SK-N-MC (cell line): ENCODE measurements at regions not wholly inside any gene's neighbourhood (a gene's known extent, or its start where the extent isn't known, plus 50 kb on each side); places are given as distances from the start of the nearest gene placed in this dataset.

ENCODE experiments used
- DNase-seq: peaks from one replicate; pipeline ENCODE4 v3.0.0-alpha.2; 2011; ENCODE audit warnings: low read depth, low spot score
- H3K27ac ChIP-seq: fragments of 200-600 bp; sonication (generic); 2 replicates; pipeline ENCODE4 v1.5.1; 2016; ENCODE audit warnings: mixed run types
- H3K36me3 ChIP-seq: fragments of 200-600 bp; sonication (generic); 2 replicates; pipeline ENCODE4 v1.6.1; 2017; ENCODE audit warnings: antibody characterized with exemption, low read length, mixed read lengths; ENCODE audit not compliant: insufficient read depth
- H3K4me3 ChIP-seq: fragments of 200-600 bp; sonication (generic); 2 replicates; pipeline ENCODE4 v1.5.1; 2016
- H3K9ac ChIP-seq: fragments of 200-600 bp; sonication (generic); 2 replicates; pipeline ENCODE4 v1.8.0; 2017; ENCODE audit warnings: mixed run types, mixed read lengths; ENCODE audit not compliant: insufficient read length
- H3K9me3 ChIP-seq: fragments of 200-600 bp; sonication (generic); 2 replicates; pipeline ENCODE4 v1.6.1; 2017; ENCODE audit warnings: low read depth, mild to moderate bottlenecking, antibody characterized with exemption, low read length, moderate library complexity, mixed read lengths
- EZH2 ChIP-seq: fragments of 200-600 bp; sonication (generic); IDR thresholded peaks from one replicate; pipeline ENCODE4 v1.6.1; 2017; ENCODE audit warnings: antibody characterized with exemption
- FOXP2 ChIP-seq: optimal IDR thresholded peaks from 2 replicates; pipeline ENCODE3; 2011; ENCODE audit warnings: mild to moderate bottlenecking, moderate library complexity; ENCODE audit not compliant: insufficient read depth; ENCODE audit errors: extremely low read length, control extremely low read depth
- POLR2AphosphoS5 ChIP-seq: IDR thresholded peaks from 2 replicates; pipeline ENCODE4 v1.6.1; 2012; ENCODE audit warnings: mild to moderate bottlenecking, low read depth, low read length, borderline replicate concordance

GRCh38 chr12:126782083-126782482 lies 1484.9 kb upstream of the TMEM132C start:
- Histone ChIP-seq H3K4me3 (no peak overlapping the region), H3K9ac (no peak overlapping the region), H3K36me3 (no peaks in the 10 kb centered on the region), H3K27ac (no peak overlapping the region), H3K9me3 (no peaks in the 10 kb centered on the region)
- no peak for DNase-seq
- TF ChIP-seq EZH2, result no peak
- no peak for TF ChIP-seq POLR2AphosphoS5
- TF ChIP-seq FOXP2, result no peak

DNA sequence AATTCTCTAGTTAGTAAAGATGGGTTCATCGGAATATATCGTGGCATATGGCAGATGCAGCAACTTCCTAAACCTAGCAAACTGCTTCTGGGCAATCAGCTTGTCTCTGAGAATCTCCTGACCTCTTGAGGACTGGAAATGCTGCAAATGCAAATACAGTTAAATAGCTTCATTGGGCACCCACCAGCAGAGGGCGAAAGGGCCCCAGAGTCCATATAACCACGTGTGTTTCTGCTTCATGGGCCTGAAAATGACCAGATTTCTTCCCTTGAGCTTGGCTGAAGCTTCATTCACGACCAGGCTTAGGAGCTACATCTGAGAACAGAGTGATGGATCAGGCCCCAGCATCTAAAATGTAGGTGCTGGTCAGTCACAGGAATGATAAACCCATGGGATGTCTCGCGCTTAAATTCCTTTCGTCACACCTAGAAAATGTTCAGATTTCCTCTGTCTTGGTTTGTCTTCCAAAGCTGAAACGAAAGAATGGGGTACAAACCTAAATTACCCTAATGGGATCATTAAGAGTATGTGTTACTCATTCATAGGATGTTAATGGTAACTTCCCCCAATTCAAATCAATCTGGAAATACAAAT lies 1482.5 kb upstream of the TMEM132C start:
- DNase-seq, result no peak

GRCh38 chr12:126789963-126790362 lies 1477.0 kb upstream of the TMEM132C start:
- Histone ChIP-seq H3K9me3 (no peaks in the 10 kb centered on the region), H3K9ac (no peak overlapping the region), H3K36me3 (no peaks in the 10 kb centered on the region), H3K4me3 (no peak overlapping the region), H3K27ac (no peak overlapping the region)
- TF ChIP-seq FOXP2 (no peak), EZH2 (no peak), POLR2AphosphoS5 (no peak)
- DNase-seq, result no peak

More for the DNA sequence above, 1482.5 kb upstream of the TMEM132C start:
- no peaks in the 10 kb centered on the region for H3K36me3 ChIP-seq
- no peak overlapping the region for H3K27ac ChIP-seq
- no peaks in the 10 kb centered on the region for H3K9me3 ChIP-seq
- TF ChIP-seq FOXP2 (no peak), POLR2AphosphoS5 (no peak), EZH2 (no peak)
- no peak overlapping the region for H3K4me3 ChIP-seq
- no peak overlapping the region for H3K9ac ChIP-seq

- TF ChIP-seq FOXP2, result no peak
- TF ChIP-seq POLR2AphosphoS5, result no peak
- TF ChIP-seq EZH2, result no peak
- H3K9ac ChIP-seq, result no peak overlapping the region
- H3K36me3 ChIP-seq, result no peaks in the 10 kb centered on the region
- H3K4me3 ChIP-seq, result no peak overlapping the region
- H3K27ac ChIP-seq, result no peak overlapping the region
- DNase-seq, result no peak
- no peaks in the 10 kb centered on the region for H3K9me3 ChIP-seq
Observed at GRCh38 chr12:126791122-126791521, 1475.8 kb upstream of the TMEM132C start.

- no peak for TF ChIP-seq EZH2
- no peak for TF ChIP-seq FOXP2
- no peak for TF ChIP-seq POLR2AphosphoS5
Observed at GRCh38 chr12:126792411-126792810, 1474.6 kb upstream of the TMEM132C start.

GRCh38 chr12:126797525-126797924 lies 1469.4 kb upstream of the TMEM132C start:
- TF ChIP-seq EZH2 (no peak), POLR2AphosphoS5 (no peak), FOXP2 (no peak)
- Histone ChIP-seq H3K36me3 (no peaks in the 10 kb centered on the region), H3K4me3 (no peak overlapping the region), H3K9ac (no peak overlapping the region), H3K27ac (no peak overlapping the region), H3K9me3 (no peaks in the 10 kb centered on the region)
- DNase-seq, result no peak

More at GRCh38 chr12:126792411-126792810, 1474.6 kb upstream of the TMEM132C start:
- no peak overlapping the region for H3K4me3 ChIP-seq
- no peaks in the 10 kb centered on the region for H3K36me3 ChIP-seq
- no peaks in the 10 kb centered on the region for H3K9me3 ChIP-seq
- no peak for DNase-seq
- no peak overlapping the region for H3K9ac ChIP-seq
- no peak overlapping the region for H3K27ac ChIP-seq

DNA sequence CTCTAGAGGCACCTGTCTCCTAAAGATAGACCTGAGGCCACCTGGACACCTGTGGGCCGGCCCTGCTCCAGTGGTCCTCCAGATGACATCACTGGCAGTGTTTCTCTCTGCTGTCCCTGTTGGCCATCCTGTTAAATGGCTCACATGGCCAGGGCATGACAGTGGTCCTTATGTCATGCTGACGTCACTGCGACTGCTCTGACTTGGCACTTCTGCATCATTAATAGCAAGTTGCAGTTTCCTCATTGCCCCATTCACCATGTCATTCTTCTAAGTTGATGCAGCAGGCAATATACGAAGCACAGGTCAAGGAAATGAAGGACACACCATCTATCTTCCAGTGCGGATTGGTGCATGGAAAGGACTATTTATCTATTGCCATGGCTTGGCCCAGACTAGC lies 1468.5 kb upstream of the TMEM132C start:
- DNase-seq, result no peak
- Histone ChIP-seq H3K9ac (no peak overlapping the region), H3K4me3 (no peak overlapping the region), H3K27ac (no peak overlapping the region), H3K36me3 (no peaks in the 10 kb centered on the region), H3K9me3 (no peaks in the 10 kb centered on the region)
- TF ChIP-seq FOXP2 (no peak), POLR2AphosphoS5 (no peak), EZH2 (no peak)

DNA sequence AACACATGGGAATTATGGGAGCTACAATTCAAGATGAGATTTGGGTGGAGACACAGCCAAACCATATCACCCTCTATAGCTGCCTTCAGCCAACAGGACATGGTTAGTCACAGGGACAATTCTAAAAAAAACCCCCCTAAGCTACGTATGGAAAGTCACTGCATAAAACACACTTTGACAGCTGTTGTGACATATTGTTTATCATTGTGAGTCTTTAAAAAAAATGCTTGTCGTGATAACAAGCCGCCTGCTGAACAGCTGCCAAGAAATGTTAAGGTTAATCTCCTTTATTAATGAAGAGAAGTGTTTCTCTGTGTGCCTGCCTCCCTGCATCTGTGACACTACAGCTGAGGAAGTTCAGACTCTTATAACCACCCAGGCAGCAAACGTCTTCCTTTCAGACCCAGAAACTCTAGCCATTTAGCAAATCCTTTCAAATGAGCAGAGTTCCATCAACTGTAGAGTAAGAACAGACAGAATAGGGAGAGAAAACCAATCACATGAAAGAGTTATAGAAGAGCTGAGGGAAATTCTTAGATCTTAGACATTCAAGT lies 1459.6 kb upstream of the TMEM132C start:
- Histone ChIP-seq H3K4me3 (no peak overlapping the region), H3K9me3 (no peaks in the 10 kb centered on the region), H3K36me3 (no peaks in the 10 kb centered on the region), H3K27ac (no peak overlapping the region), H3K9ac (no peak overlapping the region)
- TF ChIP-seq FOXP2, result no peak
- no peak for TF ChIP-seq POLR2AphosphoS5
- no peak for TF ChIP-seq EZH2
- DNase-seq, result no peak

GRCh38 chr12:126811391-126811790 lies 1455.6 kb upstream of the TMEM132C start:
- H3K36me3 ChIP-seq, result no peaks in the 10 kb centered on the region
- H3K4me3 ChIP-seq, result no peak overlapping the region
- no peak for TF ChIP-seq POLR2AphosphoS5
- TF ChIP-seq EZH2, result no peak
- TF ChIP-seq FOXP2, result no peak
- H3K9ac ChIP-seq, result no peak overlapping the region
- H3K9me3 ChIP-seq, result no peaks in the 10 kb centered on the region
- no peak overlapping the region for H3K27ac ChIP-seq
- DNase-seq, result no peak
